T-helper 1 cell treated with Interleukin-12 subunit alpha and Interleukin-12 subunit beta and Interleukin-4 antibody, amounts not matched to agents 30 ng/mL and 1 ng/mL, for 36 hours (primary cell): ENCODE measurements at regions not wholly inside any gene's neighbourhood (a gene's known extent, or its start where the extent isn't known, plus 50 kb on each side); places are given as distances from the start of the nearest gene placed in this dataset.
"Not testable (repeated sequence)": the region's sequence is repeated elsewhere in the genome, so short reads cannot be mapped to it uniquely, and the experiment has no call there.

ENCODE experiments used
- intact Hi-C: fragments of 100-400 bp; cut with micrococcal nuclease; formaldehyde crosslinking; loops from one replicate; pipeline ENCODE4 v1.15.1; 2024

GRCh38 chr12:47488888-47489287 lies 216.9 kb downstream of the RPAP3 start:
- intact Hi-C loops = no loop called here

DNA sequence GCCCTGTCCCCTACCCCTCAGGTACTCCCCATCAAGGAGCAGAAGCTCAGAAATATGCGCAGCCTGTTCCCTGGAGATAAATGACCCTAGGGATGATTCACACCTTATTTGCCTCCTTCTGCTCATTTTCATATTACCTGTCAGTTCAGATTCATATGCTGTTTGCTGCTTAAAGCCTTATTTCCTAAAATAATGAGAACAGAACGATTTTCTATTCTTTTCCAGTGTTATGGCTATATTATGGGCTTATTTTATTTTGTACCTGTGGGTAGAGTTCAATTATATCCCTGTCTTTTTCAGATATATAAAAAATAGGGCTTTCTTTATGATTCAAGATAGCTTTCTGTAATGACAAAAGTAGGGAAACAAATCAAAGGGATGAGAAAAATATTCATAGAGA lies 224.8 kb downstream of the RPAP3 start:
- intact Hi-C loops = no loop called here

DNA sequence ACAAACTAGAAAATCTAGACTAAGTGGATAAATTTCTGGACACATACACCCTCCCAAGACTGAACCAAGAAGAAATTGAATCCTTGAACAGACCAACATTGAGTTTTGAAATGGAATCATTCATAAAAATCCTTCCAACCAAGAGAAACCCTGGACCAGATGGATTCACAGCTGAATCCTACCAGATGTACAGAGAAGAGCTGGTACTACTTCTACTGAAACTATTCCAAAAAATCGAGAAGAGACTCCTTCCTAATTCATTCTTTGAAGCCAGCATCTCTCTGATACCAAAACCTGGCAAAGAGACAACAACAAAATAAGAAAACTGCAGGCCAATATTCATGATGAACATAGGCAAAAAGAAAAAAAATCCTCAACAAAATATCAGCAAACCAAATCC lies 227.4 kb downstream of the RPAP3 start:
- intact Hi-C loops = no loop called here

DNA sequence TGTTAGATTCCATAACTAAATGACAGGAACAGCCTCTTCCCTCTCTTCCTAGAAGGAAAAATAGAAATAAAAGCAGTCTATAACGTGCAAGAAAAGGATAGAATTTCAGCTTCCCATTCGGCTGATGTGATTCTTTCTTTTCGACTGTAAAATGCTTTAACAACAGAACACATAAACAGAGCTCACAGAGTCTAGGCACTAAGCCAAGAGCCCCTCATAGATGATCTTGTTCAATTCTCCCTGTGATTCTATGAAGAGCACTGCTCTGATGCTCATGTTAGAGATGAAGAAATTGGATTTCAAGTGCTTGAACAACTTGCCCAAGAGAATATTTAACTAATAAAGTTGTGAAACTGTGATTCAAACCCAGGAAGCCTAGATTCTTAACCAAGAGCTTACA lies 232.7 kb downstream of the RPAP3 start:
- intact Hi-C loops = no loop called here

- intact Hi-C loops = not testable (repeated sequence)
Measured at GRCh38 chr12:47470349-47470748, 235.5 kb downstream of the RPAP3 start.

DNA sequence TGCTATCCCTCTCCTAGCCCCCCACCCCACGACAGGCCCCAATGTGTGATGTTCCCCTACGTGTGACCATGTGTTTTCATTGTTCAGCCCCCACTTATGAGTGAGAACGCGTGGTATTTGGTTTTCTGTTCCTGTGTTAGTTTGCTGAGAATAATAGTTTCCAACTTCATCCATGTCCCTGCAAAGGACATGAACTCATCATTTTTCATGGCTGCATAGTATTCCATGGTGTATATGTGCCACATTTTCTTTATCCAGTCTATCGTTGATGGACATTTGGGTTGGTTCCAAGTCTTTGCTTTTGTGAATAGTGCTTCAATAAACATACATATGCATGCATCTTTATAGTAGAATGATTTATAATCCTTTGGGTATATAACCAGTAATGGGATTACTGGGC lies 241.9 kb downstream of the RPAP3 start:
- intact Hi-C loops = not testable (repeated sequence)

DNA sequence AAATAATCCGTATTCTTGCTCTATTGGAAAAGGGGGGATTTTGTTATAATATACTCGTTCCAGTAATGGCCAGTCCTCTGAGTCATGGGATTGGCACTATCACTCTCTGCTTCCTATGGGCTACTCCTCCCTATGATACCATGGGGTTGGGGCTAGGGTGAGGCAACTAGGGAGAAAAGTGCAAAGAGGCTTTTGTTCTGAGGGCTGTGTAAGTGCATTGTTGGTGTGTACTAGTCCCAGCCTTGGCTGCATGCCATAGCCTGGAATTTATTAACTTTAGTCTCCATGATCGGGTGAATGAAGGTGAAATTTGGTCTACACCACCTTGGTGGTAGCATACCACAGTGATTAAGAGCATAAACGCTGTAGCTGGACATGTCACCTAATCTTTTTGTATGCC lies 247.6 kb downstream of the RPAP3 start:
- intact Hi-C loops = no loop called here

- intact Hi-C loops = no loop called here
Measured at GRCh38 chr12:47449797-47450196, 256.0 kb downstream of the RPAP3 start.

- intact Hi-C loops = no loop called here
Measured at GRCh38 chr12:47442310-47442709, 263.5 kb downstream of the RPAP3 start.

- intact Hi-C loops = no loop called here
Measured at GRCh38 chr12:47441490-47441889, 264.3 kb downstream of the RPAP3 start.

GRCh38 chr12:47438175-47438574 lies 267.7 kb downstream of the RPAP3 start:
- intact Hi-C loops = no loop called here

GRCh38 chr12:47437570-47437969 lies 268.3 kb downstream of the RPAP3 start:
- intact Hi-C loops = no loop called here

DNA sequence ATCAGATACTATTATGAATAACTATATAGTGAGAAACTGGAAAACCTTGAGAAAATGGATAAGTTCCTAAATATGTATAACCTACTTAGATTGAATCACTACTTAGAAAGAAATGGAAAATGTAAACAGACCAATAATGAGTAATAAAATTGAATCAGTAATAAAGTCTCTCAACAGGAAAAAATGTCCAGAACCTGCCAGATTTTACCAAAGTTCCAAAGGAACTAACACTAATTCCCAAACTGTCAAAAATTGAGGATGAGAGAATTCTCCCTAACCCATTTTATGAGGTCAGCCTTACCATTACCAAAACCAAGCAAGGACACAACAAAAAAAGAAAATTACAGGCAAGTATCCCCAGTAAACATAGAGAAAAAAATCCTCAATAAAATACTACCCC lies 272.0 kb downstream of the RPAP3 start:
- intact Hi-C loops = no loop called here

DNA sequence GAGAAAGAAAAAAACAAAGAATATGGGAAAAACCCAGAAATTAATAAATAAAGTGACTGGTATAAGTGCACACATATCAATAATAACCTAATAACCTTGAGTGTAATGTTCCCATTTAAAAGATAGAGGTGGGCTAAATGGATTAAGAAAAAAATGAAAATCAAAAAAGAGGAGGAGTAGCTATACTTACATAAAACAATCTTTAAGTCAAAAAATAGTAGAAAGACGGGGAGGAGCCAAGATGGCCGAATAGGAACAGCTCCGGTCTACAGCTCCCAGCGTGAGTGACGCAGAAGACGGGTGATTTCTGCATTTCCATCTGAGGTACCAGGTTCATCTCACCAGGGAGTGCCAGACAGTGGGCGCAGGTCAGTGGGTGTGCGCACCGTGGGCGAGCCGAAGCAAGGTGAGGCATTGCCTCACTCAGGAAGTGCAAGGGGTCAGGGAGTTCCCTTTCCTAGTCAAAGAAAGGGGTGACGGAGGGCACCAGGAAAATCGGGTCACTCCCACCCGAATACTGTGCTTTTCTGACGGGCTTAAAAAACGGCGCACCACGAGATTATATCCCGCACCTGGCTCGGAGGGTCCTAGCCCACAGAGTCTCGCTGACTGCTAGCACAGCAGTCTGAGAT lies 279.0 kb downstream of the RPAP3 start:
- intact Hi-C loops = not testable (repeated sequence)

GRCh38 chr12:47422611-47423010 lies 283.2 kb downstream of the RPAP3 start:
- intact Hi-C loops = no loop called here

GRCh38 chr12:47419497-47419896 lies 286.3 kb downstream of the RPAP3 start:
- intact Hi-C loops = no loop called here

DNA sequence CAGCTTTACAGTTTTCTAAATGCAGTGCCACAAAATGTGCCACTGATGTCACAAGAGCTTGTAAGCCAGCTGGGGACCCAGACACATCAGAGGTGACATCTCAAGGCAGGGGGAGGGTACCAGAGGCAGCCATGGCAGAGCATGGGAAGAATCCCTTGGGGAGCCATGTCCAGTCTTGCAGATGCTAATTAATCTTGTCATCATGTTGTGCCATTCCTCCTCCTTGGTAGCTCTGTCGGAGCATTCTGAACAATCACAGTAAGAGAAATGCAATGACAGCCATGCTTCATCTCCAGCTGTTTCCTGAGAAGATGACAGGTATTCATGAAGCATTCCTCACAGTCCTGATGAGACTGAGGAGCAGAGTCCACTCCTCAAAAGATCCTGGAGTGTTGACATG lies 287.9 kb downstream of the RPAP3 start:
- intact Hi-C loops = no loop called here

- intact Hi-C loops = no loop called here
Measured at GRCh38 chr12:47417121-47417520, 288.7 kb downstream of the RPAP3 start.

GRCh38 chr12:47415054-47415453 lies 290.8 kb downstream of the RPAP3 start:
- intact Hi-C loops = no loop called here

DNA sequence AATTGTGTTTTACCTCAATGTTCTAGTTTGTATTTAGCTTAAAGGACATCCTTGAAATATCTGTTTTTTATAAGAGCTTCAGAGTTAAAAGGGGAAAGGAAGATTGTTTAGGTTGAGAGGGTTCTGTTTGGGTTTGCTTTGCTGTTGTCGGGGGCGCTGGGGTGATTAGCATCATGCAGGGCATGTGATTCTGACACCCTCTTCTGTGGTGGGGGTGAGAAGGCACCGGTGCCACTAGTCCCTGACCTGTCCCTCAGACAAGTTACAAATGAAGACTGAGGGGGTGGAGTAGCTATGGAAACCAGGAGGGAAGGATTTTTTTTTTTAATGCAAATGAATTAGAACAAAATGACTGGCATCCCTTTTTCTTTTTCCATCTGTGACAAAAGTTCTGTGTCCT lies 291.3 kb downstream of the RPAP3 start:
- intact Hi-C loops = no loop called here

DNA sequence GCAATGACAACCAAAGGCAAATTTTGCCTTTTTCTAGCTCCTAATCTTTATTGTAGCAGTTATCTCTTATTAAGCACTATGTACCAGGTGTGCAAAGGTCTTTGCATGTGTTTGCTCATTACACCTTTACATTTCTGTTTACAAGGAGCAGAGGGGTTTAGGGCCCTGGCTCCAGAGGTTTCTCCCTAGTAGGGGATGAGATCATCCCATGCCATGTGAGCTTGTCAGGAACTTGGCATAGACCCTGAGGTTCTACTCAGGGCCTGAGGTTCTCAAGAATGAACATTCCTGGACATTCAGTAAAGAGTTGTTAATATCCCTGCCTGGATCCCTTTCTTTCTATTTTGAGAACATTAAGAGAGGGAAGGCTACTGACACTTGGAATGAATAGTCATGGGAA lies 292.0 kb downstream of the RPAP3 start:
- intact Hi-C loops = no loop called here

DNA sequence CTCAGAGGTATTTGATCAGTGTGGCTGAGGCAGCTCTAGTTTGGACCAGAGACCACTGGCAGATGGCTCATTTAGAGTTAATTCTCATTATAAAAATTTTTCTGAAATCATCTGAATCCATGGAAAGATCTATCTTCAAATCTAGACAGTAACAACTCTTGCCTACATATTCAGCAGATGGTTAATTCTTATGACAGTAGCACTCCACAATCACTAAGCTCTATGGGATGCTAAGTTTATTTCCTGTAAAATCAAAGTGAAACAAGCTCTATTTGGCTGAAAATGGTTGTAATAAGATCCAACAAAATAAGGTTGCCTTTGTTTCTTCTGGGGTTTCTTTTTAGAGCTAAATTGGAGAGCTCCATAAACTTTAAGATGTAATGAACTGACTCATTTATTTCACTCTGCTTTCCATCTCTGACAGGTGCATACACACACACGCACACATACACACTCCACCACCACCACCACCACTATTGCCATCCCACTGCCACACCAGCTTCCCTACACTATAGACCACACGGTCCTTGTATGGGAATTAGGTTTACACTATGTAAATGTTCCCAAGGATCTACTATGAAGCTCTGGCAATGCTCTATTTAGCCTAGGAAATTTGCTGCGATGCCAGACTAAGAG lies 293.1 kb downstream of the RPAP3 start:
- intact Hi-C loops = no loop called here

DNA sequence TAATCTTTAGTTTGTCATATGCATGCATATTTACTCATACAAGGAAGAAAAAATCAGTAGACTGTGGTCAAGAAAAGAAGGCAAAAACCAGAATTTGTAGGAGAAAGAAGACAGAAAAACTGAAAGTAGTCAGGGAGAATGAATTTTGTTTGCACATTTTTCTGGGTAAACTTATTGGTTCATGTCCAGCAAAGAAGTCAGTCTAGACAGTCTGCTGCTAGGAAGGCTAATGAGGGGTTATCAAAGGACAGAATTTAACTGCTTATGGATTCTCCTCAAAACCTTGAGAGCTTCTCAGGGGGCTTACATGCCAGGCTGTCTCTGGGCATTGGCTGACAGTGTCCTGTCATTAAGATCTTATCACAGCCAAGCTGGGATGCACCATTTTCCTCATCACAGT lies 293.9 kb downstream of the RPAP3 start:
- intact Hi-C loops = no loop called here

DNA sequence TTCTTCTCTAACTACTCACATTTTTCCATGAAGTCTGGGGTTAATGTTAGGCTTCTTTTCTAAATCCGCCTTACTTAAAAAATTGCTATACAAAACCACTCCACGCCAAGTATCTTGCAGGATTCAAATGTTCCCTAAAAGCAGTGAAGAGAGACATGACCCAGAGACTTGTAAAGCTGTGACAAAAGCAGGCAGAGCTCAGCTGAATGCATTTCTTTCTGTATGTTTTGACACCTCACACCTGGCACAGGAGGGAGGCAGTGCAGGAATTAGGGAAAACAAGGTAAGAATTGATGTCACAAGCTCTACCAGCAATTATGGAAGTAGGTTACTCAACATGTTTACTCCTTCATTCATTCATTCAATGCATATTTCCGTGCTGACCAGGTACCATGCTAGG lies 295.0 kb downstream of the RPAP3 start:
- intact Hi-C loops = no loop called here
